ENCODE measurements at regions not wholly inside any gene's neighbourhood (a gene's known extent, or its start where the extent isn't known, plus 50 kb on each side); places are given as distances from the start of the nearest gene placed in this dataset.
"Not testable (repeated sequence)": the region's sequence is repeated elsewhere in the genome, so short reads cannot be mapped to it uniquely, and the experiment has no call there.

GRCh38 chr12:54723379-54724256 lies 75.5 kb upstream of the DCD start:
- H3K9me3 ChIP-seq (replicated peaks in 1 of 3) = no peaks in the 10 kb centered on the region
- DNase-seq = peak in 2 of 7 donors; percentile 16 to 25
- intact Hi-C loops (cut with DNase I) = no loop called here
- no peak overlapping the region for H3K27ac ChIP-seq
- WGBS, 4 donors = 60 to 78% (median 71%) methylated on average over 5 of the region's 5 CpGs
- peak; percentile 25 to 52 (median 34) for TF ChIP-seq CTCF (IDR thresholded peaks at IDR 0.05)
- TF ChIP-seq POLR2A (IDR thresholded peaks at IDR 0.05) = no peak
- no peaks in the 10 kb centered on the region for H3K4me1 ChIP-seq (replicated peaks in 1 of 2)
- H3K27me3 ChIP-seq = no peaks in the 10 kb centered on the region
- H3K4me3 ChIP-seq = no peak overlapping the region
- no peaks in the 10 kb centered on the region for H3K36me3 ChIP-seq (replicated peaks in 1 of 2)

- 61 to 67% (median 63%) methylated on average over 3 of the region's 3 CpGs for WGBS, 4 donors
- no peak overlapping the region for H3K4me3 ChIP-seq
- H3K27ac ChIP-seq = no peak overlapping the region
- H3K9me3 ChIP-seq (replicated peaks in 1 of 3) = no peaks in the 10 kb centered on the region
- H3K27me3 ChIP-seq = no peaks in the 10 kb centered on the region
- no peaks in the 10 kb centered on the region for H3K36me3 ChIP-seq (replicated peaks in 1 of 2)
- no peak for DNase-seq
- TF ChIP-seq POLR2A (IDR thresholded peaks at IDR 0.05) = no peak
- TF ChIP-seq CTCF (IDR thresholded peaks at IDR 0.05) = no peak
- intact Hi-C loops (cut with DNase I) = no loop called here
- H3K4me1 ChIP-seq (replicated peaks in 1 of 2) = no peaks in the 10 kb centered on the region
These were observed 73.1 kb upstream of the DCD start for GRCh38 chr12:54721312-54721711.

- H3K27ac ChIP-seq = no peak overlapping the region
- H3K9me3 ChIP-seq (replicated peaks in 1 of 3) = no peaks in the 10 kb centered on the region
- DNase-seq = no peak
- 65 to 74% (median 68%) methylated on average over 5 of the region's 5 CpGs for WGBS, 4 donors
- TF ChIP-seq POLR2A (IDR thresholded peaks at IDR 0.05) = no peak
- no peak for TF ChIP-seq CTCF (IDR thresholded peaks at IDR 0.05)
- peaks cover 4% of the 10 kb centered on the region for H3K27me3 ChIP-seq
- no peaks in the 10 kb centered on the region for H3K36me3 ChIP-seq (replicated peaks in 1 of 2)
- H3K4me3 ChIP-seq = no peak overlapping the region
- H3K4me1 ChIP-seq (replicated peaks in 1 of 2) = no peaks in the 10 kb centered on the region
- intact Hi-C loops (cut with DNase I) = no loop called here
These were observed 71.5 kb upstream of the DCD start for GRCh38 chr12:54719691-54720090.

- TF ChIP-seq POLR2A (IDR thresholded peaks at IDR 0.05) = no peak
- TF ChIP-seq CTCF (IDR thresholded peaks at IDR 0.05) = no peak
- no peak for DNase-seq
- WGBS, 4 donors = 38 to 47% (median 44%) methylated on average over 2 of the region's 2 CpGs
These were observed 68.1 kb upstream of the DCD start for GRCh38 chr12:54716261-54716660.

GRCh38 chr12:54713876-54714275 lies 65.7 kb upstream of the DCD start:
- H3K4me3 ChIP-seq; intact Hi-C loops (cut with DNase I); H3K9me3 ChIP-seq (replicated peaks in 1 of 3); H3K36me3 ChIP-seq (replicated peaks in 1 of 2); DNase-seq; H3K27ac ChIP-seq; H3K4me1 ChIP-seq (replicated peaks in 1 of 2); H3K27me3 ChIP-seq: not testable (repeated sequence)
- 67 to 80% (median 73%) methylated on average over 3 of the region's 3 CpGs for WGBS, 4 donors

More at GRCh38 chr12:54716261-54716660, 68.1 kb upstream of the DCD start:
- H3K36me3 ChIP-seq (replicated peaks in 1 of 2) = no peaks in the 10 kb centered on the region
- intact Hi-C loops (cut with DNase I) = no loop called here
- H3K4me1 ChIP-seq (replicated peaks in 1 of 2) = no peaks in the 10 kb centered on the region
- H3K9me3 ChIP-seq (replicated peaks in 1 of 3) = peaks cover 0 to 7% (median 0%) of the 10 kb centered on the region in 3 donors
- peaks cover 4% of the 10 kb centered on the region for H3K27me3 ChIP-seq
- no peak overlapping the region for H3K27ac ChIP-seq
- no peak overlapping the region for H3K4me3 ChIP-seq
